GM18502 (cell line): ENCODE measurements at regions not wholly inside any gene's neighbourhood (a gene's known extent, or its start where the extent isn't known, plus 50 kb on each side); places are given as distances from the start of the nearest gene placed in this dataset.

ENCODE experiments used
- ATAC-seq: cut with Tn5 transposase; IDR thresholded peaks from one replicate; pipeline ENCODE4 v1.9.1; 2021; ENCODE audit warnings: mild to moderate bottlenecking; ENCODE audit not compliant: unreplicated experiment, poor library complexity

DNA sequence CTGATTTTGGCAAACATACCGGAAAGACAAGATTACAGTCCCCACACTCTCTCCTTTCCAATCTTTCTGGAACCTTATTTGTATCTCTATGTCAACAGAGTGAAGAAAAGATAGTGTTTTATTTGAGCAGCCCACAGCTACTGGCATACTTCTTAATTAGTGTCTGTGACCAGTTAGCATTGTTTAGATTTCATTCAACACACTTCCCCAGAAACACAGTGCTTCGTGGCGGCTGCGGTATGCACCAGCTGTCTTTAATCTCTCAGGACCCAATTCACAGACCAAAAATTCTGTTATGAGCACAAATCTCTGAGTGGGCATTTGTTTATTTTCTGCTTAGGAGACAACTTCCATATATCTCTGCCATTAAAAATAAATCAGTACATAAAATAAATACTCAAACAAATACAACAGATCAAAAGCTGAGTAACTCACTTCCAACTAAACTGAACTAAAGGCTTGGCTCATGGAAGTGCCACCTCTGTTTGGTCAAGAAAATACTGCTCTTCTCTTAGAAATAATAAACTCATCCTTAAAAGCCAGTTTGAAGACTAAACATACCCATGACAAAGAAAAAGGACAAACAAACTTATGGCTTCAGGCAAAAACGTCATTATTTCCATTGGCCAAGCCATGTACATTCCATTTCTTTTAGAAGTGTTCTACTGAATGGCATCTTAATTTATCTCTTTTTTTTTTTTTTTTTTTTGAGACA is 392.4 kb downstream of the TXNL1 start:
- no peak for ATAC-seq

DNA sequence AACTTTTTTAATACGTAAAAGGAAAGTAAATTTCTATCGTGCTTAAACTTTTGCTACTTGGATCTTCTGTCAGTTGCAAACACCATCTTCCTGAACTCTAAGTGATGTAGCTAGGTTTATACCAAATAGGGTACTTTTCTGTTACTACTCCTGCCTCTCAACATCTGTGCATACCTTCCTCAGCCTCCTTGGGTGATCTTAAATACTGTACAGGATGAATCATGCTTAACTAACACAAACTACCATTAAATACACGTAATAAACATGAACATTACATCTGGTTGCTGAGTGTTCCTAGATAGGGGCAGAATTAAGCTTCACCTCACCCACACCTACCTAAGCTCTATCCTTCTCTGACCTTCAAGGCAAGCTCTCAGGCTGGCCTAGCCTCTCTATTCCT is 398.0 kb downstream of the TXNL1 start:
- no peak for ATAC-seq

DNA sequence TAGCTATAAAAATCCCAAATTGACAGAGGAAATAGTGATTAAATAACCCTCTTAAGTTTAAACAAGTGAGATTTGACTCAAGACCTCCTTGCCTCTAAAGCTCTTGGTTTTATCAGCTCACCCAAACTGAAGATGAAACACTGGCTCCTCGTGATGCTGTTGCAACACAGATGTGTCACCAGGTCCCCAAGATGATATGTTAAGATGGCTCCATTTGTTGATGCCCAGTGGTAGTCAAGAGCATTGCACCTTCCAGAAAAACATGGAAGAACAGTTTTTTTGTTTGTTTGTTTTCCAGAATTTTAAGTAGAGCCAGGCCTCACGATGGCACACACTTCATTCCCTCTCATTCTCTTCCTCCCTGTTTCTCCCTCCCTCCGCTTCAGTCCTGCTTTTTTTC is 399.8 kb downstream of the TXNL1 start:
- ATAC-seq: no peak

DNA sequence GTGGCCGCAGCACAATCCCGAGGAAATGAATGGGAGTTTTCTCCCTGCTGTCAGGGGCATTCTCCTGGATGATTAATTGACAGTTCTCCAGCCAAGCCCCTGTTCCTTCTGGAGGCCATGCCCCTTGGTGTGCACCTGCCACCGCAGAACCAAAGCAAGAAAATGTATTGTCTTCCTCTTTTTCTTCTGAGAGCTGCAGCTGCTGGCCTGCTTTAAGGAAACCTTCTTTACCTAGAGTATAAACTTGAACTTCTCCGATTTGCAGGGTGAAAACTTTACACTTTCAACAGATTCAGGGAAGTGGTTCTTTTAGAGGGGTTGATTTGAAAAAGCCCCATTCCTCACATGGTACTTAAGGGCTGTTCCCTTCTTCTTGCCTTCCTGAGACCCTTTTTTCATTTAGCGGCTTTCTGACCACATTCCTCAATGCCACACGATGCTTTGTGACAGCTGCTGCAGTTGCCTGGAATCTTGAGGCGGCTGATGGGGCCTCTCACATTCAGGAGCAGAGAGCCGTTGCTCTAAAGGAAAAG is 402.8 kb downstream of the TXNL1 start:
- ATAC-seq: peak; percentile 93

DNA sequence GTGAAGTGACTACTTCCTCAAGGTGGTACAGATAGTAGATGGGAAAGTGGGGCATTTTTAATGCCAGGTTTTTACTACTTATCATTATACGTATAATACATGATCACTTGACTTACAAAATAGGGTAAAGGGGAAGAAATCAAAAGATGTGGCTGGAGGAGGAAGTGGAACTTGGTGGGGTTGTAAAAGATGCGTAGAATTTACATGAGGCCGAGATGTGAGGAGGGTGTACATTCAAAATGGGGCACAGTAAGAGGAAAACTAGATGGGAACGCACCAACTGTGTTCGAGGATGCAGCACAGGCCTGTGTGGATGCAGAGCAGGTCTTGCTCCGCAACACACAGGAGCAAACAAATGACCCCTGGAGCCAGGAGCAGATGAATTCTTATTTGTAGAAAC is 403.3 kb downstream of the TXNL1 start:
- peak; percentile 33 for ATAC-seq

DNA sequence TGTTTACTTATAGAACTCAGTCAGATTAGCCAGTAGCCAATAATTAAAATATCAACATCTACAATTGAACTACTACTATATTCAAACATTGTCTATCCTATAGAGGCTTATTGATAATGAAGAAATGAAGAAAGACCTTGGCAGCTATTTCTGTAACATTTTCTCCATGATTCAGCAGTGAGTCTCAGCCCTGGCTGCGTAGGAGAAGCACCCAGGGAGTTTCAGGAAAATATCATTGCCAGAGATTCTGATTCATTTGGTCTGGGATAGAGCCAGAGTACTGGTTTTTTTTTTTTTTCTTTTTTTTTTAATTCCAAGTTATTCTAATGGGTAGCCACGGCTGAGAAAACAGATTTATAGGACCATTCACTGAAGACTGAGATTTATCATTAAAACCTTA is 404.8 kb downstream of the TXNL1 start:
- no peak for ATAC-seq

DNA sequence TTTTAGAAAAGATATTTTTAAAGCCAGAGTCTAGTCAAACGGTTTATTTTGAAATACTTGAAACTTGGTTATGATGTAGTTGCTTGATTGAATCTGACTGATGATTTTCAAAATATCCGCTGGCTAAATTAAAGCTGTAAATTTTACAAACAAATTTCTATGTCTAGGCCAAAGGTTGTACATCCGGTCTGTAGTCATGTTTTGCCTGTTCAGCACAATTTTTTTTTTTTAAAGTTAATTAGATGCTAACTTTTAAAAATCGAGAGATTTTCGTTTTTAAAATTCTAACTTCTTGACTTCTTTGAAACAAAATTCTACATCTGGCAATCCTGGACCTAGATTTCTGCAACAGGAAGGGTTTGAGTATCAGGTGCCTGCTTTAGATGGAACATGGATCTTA is 412.4 kb downstream of the TXNL1 start:
- ATAC-seq: no peak

DNA sequence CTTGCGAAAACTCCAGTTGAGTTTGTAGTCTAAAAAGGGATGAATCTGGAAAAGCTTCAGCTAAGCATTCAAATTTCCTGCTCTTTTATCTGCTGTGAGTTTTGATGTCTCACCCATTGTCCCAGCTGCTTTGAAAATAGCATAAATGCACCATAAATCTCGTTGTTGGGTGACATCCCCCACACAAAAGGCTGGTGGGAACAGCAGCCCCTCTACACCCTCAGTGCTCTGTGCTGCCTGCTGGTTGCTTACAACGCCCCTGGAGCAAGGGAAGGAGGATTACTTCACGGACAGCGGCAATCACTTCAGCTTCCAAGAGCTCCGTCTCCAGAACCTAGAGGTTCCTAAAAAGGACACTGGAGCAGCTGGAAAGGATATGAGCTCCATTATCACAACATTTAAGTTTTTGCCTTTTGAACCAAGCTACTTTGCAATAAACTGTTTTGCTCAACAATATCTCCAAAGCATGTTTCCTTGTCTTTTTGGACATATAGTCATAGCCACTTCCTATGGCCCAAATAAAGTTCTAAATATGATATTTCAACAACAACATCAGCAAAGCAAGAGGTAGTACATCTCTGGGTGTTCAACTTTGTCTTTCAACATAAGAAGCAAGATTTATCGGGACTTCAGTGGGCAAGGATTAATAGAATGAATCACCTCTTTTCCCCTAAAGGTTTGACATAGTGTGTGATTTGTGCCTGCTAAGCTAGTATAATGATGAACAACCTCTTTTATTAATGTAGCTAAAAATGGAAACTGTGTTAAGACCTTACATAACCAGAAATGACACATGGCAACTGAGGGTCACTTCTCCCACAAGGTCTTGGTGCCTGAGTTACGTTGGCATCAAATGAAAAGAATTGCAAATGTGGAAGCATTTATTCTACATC is 413.5 kb downstream of the TXNL1 start:
- ATAC-seq: no peak

DNA sequence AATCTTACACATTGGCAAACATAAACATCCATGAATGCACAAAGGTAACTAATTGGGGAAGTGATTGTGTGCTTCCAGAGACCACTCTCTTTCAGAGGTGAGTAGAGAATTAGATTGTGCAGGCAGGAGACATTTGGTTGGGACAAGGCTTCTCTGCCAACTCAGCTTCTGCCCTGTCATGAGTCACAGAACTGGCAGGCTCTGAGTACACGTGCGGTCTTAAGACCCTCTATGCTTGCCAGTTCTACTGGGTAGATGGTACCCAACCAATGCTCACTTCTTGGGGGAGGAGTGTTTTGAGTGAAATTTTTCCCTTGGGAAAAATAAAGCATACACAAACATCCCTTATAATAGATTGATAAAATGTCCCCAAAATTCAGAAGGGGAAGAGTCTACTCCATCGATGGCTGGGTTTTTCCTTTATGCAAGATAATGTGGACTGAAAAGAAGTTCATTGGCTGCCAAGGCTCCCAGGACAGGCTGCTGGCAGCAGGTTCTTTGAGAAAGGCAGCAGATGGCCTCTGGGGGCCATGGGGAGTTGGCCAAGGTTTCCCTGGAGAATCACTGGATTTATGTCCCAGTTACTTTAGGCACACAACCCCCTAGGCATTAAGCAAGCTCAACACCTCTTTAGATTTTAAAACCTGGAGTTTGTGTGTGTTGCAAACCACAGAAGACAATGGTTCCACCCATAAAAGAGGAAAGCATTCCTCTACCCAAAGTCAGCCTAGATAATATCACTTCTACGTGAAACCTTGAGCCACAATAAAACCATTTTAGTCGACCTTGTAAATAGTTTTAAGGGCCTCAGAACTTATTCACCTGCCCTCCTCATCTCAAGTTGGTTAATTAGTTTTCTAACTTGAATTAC is 417.0 kb downstream of the TXNL1 start:
- no peak for ATAC-seq

DNA sequence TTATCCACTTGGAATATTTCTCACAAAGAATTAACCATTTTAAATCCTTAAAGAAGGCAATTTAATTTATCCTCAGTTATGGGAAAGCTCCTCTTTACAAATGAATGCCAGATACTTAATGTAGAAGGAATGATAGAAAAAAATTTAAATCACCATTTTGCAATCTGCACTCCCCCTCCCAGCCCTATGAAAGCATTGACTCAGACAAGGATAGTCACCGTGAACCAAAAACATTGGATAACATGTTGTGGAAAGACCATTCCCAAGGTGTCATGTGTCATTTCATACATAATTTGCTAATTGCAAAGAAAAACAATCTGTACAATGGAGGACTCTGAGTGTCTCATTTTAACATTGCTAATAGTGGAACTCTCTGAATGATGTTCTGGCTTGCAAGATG is 421.0 kb downstream of the TXNL1 start:
- ATAC-seq: no peak

DNA sequence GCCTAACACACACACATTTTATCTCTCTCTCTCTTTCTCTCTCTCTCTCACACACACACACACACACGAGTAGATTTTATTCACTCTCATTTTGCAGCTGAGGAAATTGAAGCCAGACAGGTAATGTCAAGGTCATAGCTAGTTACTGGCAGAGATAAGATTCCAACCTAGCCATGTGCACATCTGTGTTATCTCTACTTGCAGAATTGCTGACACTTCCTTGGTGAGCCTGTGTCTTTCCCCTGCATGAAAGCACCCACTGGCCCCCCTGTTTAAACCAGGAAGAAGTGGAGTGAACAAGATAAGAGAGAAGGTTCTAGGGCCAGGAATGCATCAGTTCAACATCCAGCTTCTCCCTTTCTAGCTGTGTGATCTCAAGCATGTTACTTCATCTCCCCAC is 423.7 kb downstream of the TXNL1 start:
- ATAC-seq: no peak

DNA sequence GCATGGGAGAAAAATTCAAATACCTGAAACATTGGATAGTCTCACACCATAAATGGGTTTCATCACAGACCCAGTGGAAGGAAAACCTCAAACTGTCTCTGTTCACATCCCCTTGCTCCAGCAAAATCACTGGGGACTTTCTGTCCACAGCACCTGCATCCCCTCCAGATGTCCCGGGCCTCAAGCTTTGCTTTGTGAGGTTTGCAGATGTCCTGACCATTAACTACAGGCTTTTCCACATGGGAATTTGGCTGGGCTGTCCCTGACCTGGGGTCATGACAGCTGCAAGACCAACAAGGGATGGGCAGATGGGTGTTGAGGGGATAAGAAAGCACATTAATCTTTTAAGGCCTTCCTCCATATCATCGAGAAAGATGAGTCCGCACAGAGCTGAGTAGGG is 427.9 kb downstream of the TXNL1 start:
- no peak for ATAC-seq

DNA sequence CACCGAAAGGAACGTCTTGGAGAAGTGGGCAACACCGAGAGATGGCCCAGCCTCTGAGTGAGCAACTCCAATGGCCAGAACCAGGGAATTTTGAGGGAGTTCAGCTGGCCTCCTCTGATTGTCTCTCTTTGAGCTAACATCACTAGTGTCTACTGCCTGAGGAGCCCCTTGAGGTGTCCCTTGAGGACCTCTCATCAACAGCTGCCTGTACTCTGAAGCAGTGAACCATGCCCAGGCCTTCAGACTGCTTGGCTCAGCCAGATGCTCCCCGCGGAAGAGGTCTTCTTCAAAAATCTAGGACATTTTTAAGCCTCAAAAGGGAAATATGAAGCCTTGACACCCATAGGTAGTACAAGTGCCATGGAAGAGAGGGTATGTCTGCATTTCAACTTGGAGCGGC is 430.4 kb downstream of the TXNL1 start:
- no peak for ATAC-seq

DNA sequence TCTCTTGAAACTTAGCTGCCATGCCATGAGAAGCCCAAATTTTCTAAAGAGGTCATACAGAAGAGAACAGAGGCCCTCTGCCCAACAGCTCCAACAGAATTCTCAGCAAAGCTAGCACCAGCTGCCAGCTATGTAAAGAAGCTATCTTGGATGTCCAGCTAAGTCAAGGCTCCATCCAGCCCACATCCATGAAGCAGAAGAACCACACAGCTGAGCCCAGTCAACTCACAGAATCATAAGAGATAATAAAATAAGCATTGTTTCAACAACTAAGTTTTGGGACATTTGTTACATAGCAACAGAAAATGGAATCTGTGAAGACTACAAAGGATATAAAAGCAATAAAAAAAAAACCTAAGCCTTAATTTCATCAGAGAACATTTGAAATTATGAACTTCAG is 434.3 kb downstream of the TXNL1 start:
- ATAC-seq: no peak

DNA sequence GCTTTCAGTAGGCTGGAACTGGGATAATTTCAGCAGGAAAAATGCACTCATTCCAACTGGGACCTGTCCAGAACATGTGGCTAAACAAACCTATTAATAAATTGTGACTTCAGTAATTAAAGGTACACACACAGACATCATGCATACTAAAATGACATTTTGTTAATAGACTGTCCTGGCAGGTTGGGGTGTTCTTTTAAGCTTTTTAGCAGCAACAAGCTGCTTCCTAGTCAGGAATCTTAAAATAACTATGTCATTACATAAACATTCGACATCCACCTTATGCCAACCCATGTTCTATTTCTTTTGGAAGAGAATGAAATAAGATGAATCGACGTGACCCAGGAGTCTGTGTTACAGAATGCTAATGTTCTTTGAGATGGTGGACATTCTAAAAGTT is 435.7 kb downstream of the TXNL1 start:
- ATAC-seq: no peak

DNA sequence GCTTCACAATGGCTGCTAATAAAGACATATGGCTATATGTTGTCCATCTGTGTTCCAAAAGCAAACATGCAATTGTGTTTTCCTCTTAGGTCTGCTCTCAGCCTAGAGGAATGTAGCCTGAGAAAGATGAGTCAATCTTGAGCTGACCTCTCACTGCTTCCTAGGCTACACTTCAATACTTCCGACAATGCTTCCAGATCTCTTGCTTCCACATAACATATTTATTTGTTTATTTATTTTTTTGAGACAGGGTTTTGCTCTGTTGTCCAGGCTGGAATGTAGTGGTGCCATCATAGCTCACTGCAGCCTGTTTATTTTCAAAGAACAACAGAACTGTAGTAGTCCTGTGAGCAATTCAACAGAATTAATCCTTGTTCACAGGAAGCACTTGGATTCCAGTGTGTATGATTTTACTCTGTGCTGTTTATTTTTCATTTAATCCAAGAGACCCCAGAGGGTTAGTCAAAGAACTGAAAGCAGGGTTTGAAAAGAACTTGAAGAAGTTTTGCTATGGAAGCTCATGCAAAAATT is 437.9 kb downstream of the TXNL1 start:
- no peak for ATAC-seq

DNA sequence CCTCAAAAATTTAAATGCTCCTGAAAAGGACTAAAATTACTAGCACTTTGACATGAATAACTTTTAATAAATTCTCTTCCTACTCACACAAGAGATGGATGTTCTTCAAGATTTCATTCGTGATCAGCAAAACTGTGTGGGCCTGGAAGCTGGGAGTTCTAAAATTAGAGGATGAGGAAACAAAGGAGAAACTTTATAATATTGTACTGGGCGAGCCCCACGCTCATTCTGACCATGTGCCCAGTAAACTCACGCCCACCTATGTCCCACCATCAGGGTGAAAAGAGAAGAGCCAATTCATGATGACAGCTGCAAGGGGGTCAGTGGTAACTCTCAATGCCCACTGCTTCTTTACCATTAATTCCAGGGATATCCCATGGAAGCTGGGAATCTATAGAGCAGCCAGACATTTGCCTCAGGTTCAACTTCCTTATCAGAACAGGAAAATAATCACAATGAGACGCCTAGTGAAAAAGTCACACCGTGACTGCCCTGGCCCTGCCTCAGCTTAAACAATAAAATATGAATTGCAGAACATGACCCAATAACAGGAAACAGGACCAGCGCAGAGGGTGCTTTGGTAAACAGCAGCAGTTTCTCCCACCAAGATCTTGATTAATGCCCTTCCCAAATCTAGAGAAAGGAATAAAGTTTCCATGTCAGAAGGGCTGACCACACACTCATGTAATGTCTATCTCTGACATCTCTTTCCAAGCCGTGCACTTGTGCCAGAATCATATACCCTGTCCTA is 438.6 kb downstream of the TXNL1 start:
- ATAC-seq: no peak

DNA sequence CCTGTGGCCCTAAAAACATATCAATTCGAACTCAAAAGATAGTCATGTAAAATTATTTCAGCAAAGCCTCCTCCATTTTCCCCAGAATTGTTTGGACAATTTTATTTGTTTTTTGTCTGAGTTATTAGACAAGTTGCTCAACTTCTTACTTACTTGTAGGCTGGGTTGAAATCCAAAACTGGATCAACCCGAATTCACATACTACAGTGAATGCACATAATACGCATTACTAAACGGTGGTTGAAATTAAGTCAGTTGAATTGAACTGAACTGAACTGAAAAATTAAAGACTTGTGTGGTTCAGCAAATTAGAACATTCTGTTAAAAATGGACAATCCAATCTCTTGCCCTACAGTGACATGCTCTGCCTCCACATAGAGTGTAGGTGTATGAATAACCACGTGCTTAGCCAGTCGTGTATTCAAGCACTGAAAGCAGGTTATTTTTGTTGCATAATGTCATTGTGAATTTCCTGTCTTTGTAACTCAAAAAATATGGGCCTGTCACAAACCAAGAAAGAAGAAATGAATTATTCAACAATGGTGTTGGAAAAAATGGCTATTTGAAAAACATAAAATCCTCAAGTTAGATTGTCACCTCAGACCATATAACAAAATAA is 441.0 kb downstream of the TXNL1 start:
- ATAC-seq: peak; percentile 58

DNA sequence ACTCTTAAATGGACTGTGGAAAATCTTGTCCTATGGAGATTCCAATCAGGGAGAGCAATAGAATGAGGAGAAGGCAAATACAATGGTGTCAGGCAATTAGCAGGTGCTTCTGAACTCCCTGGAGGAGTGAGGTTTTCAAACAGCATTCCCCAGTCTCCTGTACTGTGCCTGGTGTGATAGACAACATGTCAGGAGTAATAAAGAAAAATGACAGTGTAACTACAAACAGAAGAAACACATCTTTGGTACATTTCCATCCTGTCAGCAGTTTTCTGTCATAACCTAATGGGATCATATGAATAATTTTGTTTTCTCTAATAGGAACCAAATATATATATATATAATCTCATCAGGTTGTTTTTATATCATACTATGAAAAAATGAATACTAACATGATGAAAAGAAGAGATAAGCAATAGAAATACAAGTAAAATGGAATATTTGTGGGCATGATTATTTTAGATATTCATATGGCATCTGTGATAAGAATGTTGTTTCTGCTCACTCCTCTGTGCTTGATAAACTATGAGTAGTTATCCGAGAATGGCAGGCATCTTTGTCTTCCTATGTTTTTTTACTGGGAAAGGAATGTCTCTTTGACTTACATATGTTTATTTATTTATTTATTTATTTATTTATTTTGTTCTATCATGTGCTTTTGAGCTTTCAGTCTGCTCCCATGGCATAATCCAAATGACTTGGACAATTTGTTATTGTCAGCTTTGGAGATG is 441.7 kb downstream of the TXNL1 start:
- no peak for ATAC-seq
